AG08396 (cell line): ENCODE measurements at regions not wholly inside any gene's neighbourhood (a gene's known extent, or its start where the extent isn't known, plus 50 kb on each side); places are given as distances from the start of the nearest gene placed in this dataset.
"Not testable (repeated sequence)": the region's sequence is repeated elsewhere in the genome, so short reads cannot be mapped to it uniquely, and the experiment has no call there.

Source experiments
- DNase-seq: peaks from one replicate; pipeline ENCODE4 v3.0.0; 2012; ENCODE audit warnings: low spot score, mixed read lengths

GRCh38 chr1:72412286-72412685 lies 129.9 kb upstream of the NEGR1 start:
- peak; percentile 40 for DNase-seq

DNA sequence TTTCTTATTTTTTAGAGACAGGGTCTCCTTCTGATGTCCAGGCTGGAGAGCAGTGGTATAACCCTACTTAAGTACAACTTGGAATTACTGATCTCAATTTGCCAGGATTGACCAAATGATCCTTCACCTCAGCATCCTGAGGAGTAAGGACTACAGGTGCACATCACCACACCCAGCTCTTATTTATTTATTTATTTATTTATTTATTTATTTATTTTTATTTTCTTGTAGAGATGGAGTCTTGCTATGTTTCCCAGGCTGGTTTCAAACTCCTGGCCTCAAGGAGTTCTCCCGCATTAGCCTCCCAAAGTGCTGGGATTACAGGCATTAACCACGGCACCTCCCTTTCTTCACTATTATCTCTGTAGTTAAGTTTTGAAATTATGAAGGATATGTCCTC lies 117.5 kb upstream of the NEGR1 start:
- DNase-seq, result no peak

GRCh38 chr1:72397786-72398185 lies 115.4 kb upstream of the NEGR1 start:
- DNase-seq, result peak; percentile 37

- no peak for DNase-seq
Measured at GRCh38 chr1:72394457-72394856, 112.1 kb upstream of the NEGR1 start.

- no peak for DNase-seq
Measured at GRCh38 chr1:72379072-72379471, 96.7 kb upstream of the NEGR1 start.

GRCh38 chr1:72375226-72375625 lies 92.9 kb upstream of the NEGR1 start:
- DNase-seq, result no peak

- DNase-seq, result no peak
Measured at GRCh38 chr1:72371259-72372035, 89.1 kb upstream of the NEGR1 start.

- not testable (repeated sequence) for DNase-seq
Measured at GRCh38 chr1:72370836-72371235, 88.5 kb upstream of the NEGR1 start.

GRCh38 chr1:72369069-72369757 lies 86.9 kb upstream of the NEGR1 start:
- no peak for DNase-seq

GRCh38 chr1:72366466-72366865 lies 84.1 kb upstream of the NEGR1 start:
- DNase-seq, result peak; percentile 4

- DNase-seq, result no peak
Measured at GRCh38 chr1:72365693-72366092, 83.4 kb upstream of the NEGR1 start.

DNA sequence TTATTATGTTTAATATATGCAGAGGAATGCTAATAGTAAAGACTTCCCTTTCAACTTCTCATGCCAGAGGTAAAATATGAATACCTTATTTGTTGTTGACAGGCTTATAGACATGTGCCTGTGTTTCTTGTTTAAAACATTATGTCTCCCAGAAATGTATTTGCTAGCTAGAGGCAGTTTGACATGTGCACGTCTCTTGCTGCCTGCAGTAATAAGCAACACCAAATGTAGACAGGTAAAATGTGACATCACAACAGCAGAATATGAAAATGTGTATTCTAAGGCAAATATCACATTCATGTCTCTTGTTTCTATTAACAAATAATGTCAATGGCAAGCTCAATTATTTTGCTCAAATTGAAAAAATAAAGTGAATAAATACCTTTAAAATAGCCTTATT lies 80.2 kb upstream of the NEGR1 start:
- DNase-seq, result no peak

DNA sequence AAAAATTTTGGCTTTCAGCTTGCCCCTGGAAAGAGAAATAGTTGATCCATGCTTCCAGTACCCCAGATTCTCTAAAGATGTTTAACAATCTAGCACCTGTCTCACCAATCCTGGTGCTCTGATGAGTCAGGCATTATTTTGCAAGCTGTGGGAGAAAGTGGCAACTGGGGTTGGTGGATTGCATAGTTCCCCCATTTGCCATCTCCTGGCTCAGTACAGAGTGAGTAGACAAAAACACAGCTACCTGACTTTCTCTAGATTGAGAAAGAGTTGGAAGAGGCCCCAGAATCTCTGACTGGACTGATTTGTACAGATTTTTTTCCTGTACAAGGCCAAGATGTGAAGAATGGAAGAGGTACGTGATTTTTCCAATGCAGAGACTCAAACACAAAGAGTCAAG lies 75.1 kb upstream of the NEGR1 start:
- peak; percentile 2 for DNase-seq

DNA sequence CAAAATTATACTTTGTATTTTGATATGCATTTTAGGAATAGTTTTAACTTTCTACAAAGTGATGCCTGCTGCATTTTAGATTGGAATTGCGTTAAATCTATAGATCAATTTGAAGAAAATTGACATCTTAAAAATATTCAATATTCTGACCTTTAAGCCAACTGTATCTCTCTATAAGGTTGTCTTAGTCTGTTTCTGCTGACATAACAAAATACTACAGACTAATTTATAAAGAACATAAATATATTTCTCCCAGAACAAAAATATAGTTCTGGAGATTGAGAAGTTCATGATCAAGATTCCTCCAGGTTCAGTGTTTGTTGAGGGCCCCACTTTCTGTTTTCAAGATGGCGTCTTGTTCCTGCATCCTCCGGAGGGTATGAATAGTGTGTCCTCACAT lies 73.6 kb upstream of the NEGR1 start:
- no peak for DNase-seq

- DNase-seq, result no peak
Measured at GRCh38 chr1:72341661-72342060, 59.3 kb upstream of the NEGR1 start.

GRCh38 chr1:72336776-72337175 lies 54.4 kb upstream of the NEGR1 start:
- no peak for DNase-seq
